Activated CD4-positive, alpha-beta memory T cell treated with anti-CD3 and anti-CD28 coated beads, Interleukin-2, amount 10 ng/mL, durations not matched to agents 7 days and 5 days (primary cell): ENCODE measurements at regions not wholly inside any gene's neighbourhood (a gene's known extent, or its start where the extent isn't known, plus 50 kb on each side); places are given as distances from the start of the nearest gene placed in this dataset.

Experiments used
- CTCF ChIA-PET: fragments of 350-600 bp; sonication (Branson Sonifier 250); formaldehyde crosslinking; loops from one replicate; lab custom pipeline; 2021; ENCODE audit warnings: antibody characterized with exemption, inconsistent platforms; lab: Charles Lee
- POLR2A ChIA-PET: fragments of 350-600 bp; sonication (Branson Sonifier 250); formaldehyde crosslinking; loops from one replicate; lab custom pipeline; 2021; ENCODE audit warnings: antibody characterized with exemption; lab: Charles Lee
- DNase-seq: peaks from one replicate; pipeline ENCODE4 v3.0.0-alpha.2; 2020
- H3K27ac Mint-ChIP-seq: one replicate; pipeline ENCODE4 v1.8.0; 2021; ENCODE audit warnings: mild to moderate bottlenecking, mixed read lengths
- H3K27me3 Mint-ChIP-seq: one replicate; pipeline ENCODE4 v1.8.0; 2021; ENCODE audit warnings: mixed read lengths
- H3K36me3 Mint-ChIP-seq: one replicate; pipeline ENCODE4 v1.8.0; 2021; ENCODE audit warnings: low read depth, mixed read lengths
- H3K4me1 Mint-ChIP-seq: one replicate; pipeline ENCODE4 v1.8.0; 2021; ENCODE audit warnings: mixed read lengths
- H3K4me3 Mint-ChIP-seq: one replicate; pipeline ENCODE4 v1.8.0; 2021; ENCODE audit warnings: mild to moderate bottlenecking, mixed read lengths
- H3K9me3 Mint-ChIP-seq: one replicate; pipeline ENCODE4 v1.8.0; 2021; ENCODE audit warnings: mixed read lengths

GRCh38 chr2:222146488-222146887, 152.3 kb downstream of the PAX3 start:
- Mint-ChIP-seq H3K4me1 (no peaks in the 10 kb centered on the region), H3K27ac (no peak overlapping the region), H3K9me3 (peaks cover 4% of the 10 kb centered on the region), H3K36me3 (no peaks in the 10 kb centered on the region), H3K4me3 (no peak overlapping the region), H3K27me3 (no peaks in the 10 kb centered on the region)
- no peak for DNase-seq
- CTCF ChIA-PET = no interaction called here
- POLR2A ChIA-PET = no interaction called here

GRCh38 chr2:222142027-222142426, 156.8 kb downstream of the PAX3 start:
- no peaks in the 10 kb centered on the region for H3K4me1 Mint-ChIP-seq
- H3K9me3 Mint-ChIP-seq = peaks cover 3% of the 10 kb centered on the region
- no peak overlapping the region for H3K27ac Mint-ChIP-seq
- H3K36me3 Mint-ChIP-seq = no peaks in the 10 kb centered on the region
- no peak for DNase-seq
- H3K27me3 Mint-ChIP-seq = no peaks in the 10 kb centered on the region
- CTCF ChIA-PET = no interaction called here
- POLR2A ChIA-PET = no interaction called here
- H3K4me3 Mint-ChIP-seq = no peak overlapping the region

GRCh38 chr2:222136106-222136630, 162.6 kb downstream of the PAX3 start:
- H3K9me3 Mint-ChIP-seq = no peaks in the 10 kb centered on the region
- no peak for DNase-seq
- ChIA-PET POLR2A (no interaction called here), CTCF (no interaction called here)
- no peaks in the 10 kb centered on the region for H3K27me3 Mint-ChIP-seq
- no peak overlapping the region for H3K4me3 Mint-ChIP-seq
- H3K36me3 Mint-ChIP-seq = no peaks in the 10 kb centered on the region
- no peak overlapping the region for H3K27ac Mint-ChIP-seq
- no peaks in the 10 kb centered on the region for H3K4me1 Mint-ChIP-seq

GRCh38 chr2:222134654-222135053, 164.1 kb downstream of the PAX3 start:
- Mint-ChIP-seq H3K4me1 (no peaks in the 10 kb centered on the region), H3K27me3 (no peaks in the 10 kb centered on the region), H3K9me3 (no peaks in the 10 kb centered on the region), H3K27ac (no peak overlapping the region), H3K4me3 (no peak overlapping the region), H3K36me3 (no peaks in the 10 kb centered on the region)
- DNase-seq = no peak
- POLR2A ChIA-PET = no interaction called here
- CTCF ChIA-PET = interaction anchor here (0.9 kb wide), 1 partner anchor 94 kb away, joined by 3 read pairs; no protein-coding TSS in a partner anchor

GRCh38 chr2:222133897-222134296, 164.9 kb downstream of the PAX3 start:
- Mint-ChIP-seq H3K9me3 (no peaks in the 10 kb centered on the region), H3K4me3 (no peak overlapping the region), H3K27ac (no peak overlapping the region), H3K36me3 (no peaks in the 10 kb centered on the region), H3K4me1 (no peaks in the 10 kb centered on the region), H3K27me3 (no peaks in the 10 kb centered on the region)
- CTCF ChIA-PET = interaction anchor here (0.9 kb wide), 1 partner anchor 94 kb away, joined by 3 read pairs; no protein-coding TSS in a partner anchor
- DNase-seq = no peak
- POLR2A ChIA-PET = no interaction called here

- no peaks in the 10 kb centered on the region for H3K9me3 Mint-ChIP-seq
Observed at GRCh38 chr2:222130855-222131254, 167.9 kb downstream of the PAX3 start.

GRCh38 chr2:222127660-222128059, 171.1 kb downstream of the PAX3 start:
- no peaks in the 10 kb centered on the region for H3K4me1 Mint-ChIP-seq
- DNase-seq = no peak
- POLR2A ChIA-PET = no interaction called here
- H3K4me3 Mint-ChIP-seq = no peak overlapping the region
- CTCF ChIA-PET = no interaction called here
- H3K27me3 Mint-ChIP-seq = no peaks in the 10 kb centered on the region
- H3K27ac Mint-ChIP-seq = no peak overlapping the region
- H3K36me3 Mint-ChIP-seq = no peaks in the 10 kb centered on the region
- H3K9me3 Mint-ChIP-seq = no peaks in the 10 kb centered on the region

More at GRCh38 chr2:222130855-222131254, 167.9 kb downstream of the PAX3 start:
- Mint-ChIP-seq H3K27ac (no peak overlapping the region), H3K36me3 (no peaks in the 10 kb centered on the region), H3K4me1 (no peaks in the 10 kb centered on the region), H3K4me3 (no peak overlapping the region), H3K27me3 (no peaks in the 10 kb centered on the region)
- ChIA-PET CTCF (no interaction called here), POLR2A (no interaction called here)
- DNase-seq = no peak

GRCh38 chr2:222120933-222121332, 177.9 kb downstream of the PAX3 start:
- no peaks in the 10 kb centered on the region for H3K9me3 Mint-ChIP-seq
- CTCF ChIA-PET = no interaction called here
- no peaks in the 10 kb centered on the region for H3K4me1 Mint-ChIP-seq
- no peak overlapping the region for H3K27ac Mint-ChIP-seq
- no peaks in the 10 kb centered on the region for H3K36me3 Mint-ChIP-seq
- POLR2A ChIA-PET = no interaction called here
- no peak overlapping the region for H3K4me3 Mint-ChIP-seq
- DNase-seq = no peak
- H3K27me3 Mint-ChIP-seq = no peaks in the 10 kb centered on the region

- H3K4me3 Mint-ChIP-seq = no peak overlapping the region
- DNase-seq = no peak
- no peaks in the 10 kb centered on the region for H3K27me3 Mint-ChIP-seq
- ChIA-PET POLR2A (no interaction called here), CTCF (no interaction called here)
- no peaks in the 10 kb centered on the region for H3K36me3 Mint-ChIP-seq
- H3K9me3 Mint-ChIP-seq = peaks cover 2% of the 10 kb centered on the region
- H3K27ac Mint-ChIP-seq = no peak overlapping the region
- H3K4me1 Mint-ChIP-seq = no peaks in the 10 kb centered on the region
Observed at GRCh38 chr2:222115296-222115695, 183.5 kb downstream of the PAX3 start.

- H3K4me1 Mint-ChIP-seq = no peaks in the 10 kb centered on the region
- no peaks in the 10 kb centered on the region for H3K27me3 Mint-ChIP-seq
- no peaks in the 10 kb centered on the region for H3K9me3 Mint-ChIP-seq
- ChIA-PET CTCF (no interaction called here), POLR2A (no interaction called here)
- H3K4me3 Mint-ChIP-seq = no peak overlapping the region
- H3K36me3 Mint-ChIP-seq = no peaks in the 10 kb centered on the region
- no peak overlapping the region for H3K27ac Mint-ChIP-seq
- DNase-seq = no peak
Observed at GRCh38 chr2:222108957-222109585, 189.7 kb downstream of the PAX3 start.

GRCh38 chr2:222108497-222108896, 190.3 kb downstream of the PAX3 start:
- Mint-ChIP-seq H3K36me3 (no peaks in the 10 kb centered on the region), H3K4me3 (no peak overlapping the region), H3K27ac (no peak overlapping the region), H3K27me3 (no peaks in the 10 kb centered on the region), H3K4me1 (no peaks in the 10 kb centered on the region), H3K9me3 (no peaks in the 10 kb centered on the region)
- ChIA-PET CTCF (no interaction called here), POLR2A (no interaction called here)
- DNase-seq = no peak

GRCh38 chr2:222105046-222105445, 193.8 kb downstream of the PAX3 start:
- ChIA-PET CTCF (no interaction called here), POLR2A (no interaction called here)
- Mint-ChIP-seq H3K27ac (no peak overlapping the region), H3K4me3 (no peak overlapping the region), H3K36me3 (no peaks in the 10 kb centered on the region), H3K4me1 (no peaks in the 10 kb centered on the region), H3K27me3 (no peaks in the 10 kb centered on the region), H3K9me3 (no peaks in the 10 kb centered on the region)
- no peak for DNase-seq

GRCh38 chr2:222102575-222103349, 196.0 kb downstream of the PAX3 start:
- ChIA-PET POLR2A (interaction anchor here (0.6 kb wide), 1 partner anchor 1264 kb away, joined by 3 read pairs; no protein-coding TSS in a partner anchor), CTCF (no interaction called here)
- Mint-ChIP-seq H3K4me1 (no peaks in the 10 kb centered on the region), H3K4me3 (no peak overlapping the region), H3K27ac (no peak overlapping the region), H3K9me3 (no peaks in the 10 kb centered on the region), H3K27me3 (no peaks in the 10 kb centered on the region), H3K36me3 (no peaks in the 10 kb centered on the region)
- DNase-seq = no peak
